ENCODE measurements at regions not wholly inside any gene's neighbourhood (a gene's known extent, or its start where the extent isn't known, plus 50 kb on each side); places are given as distances from the start of the nearest gene placed in this dataset.
A peak's percentile ranks its signal among the peaks of the same experiment; 100 is the strongest.

- TF ChIP-seq EGR1 (IDR thresholded peaks at IDR 0.05; ENCODE audit: low read depth in 2 of 2): no peak
- TF ChIP-seq TAF1 (conservative IDR thresholded peaks at IDR 0.05): no peak
- peak; percentile 79 for TF ChIP-seq CTCF (IDR thresholded peaks at IDR 0.05; ENCODE audit: low read depth, low read length, missing input control)
- no peak for TF ChIP-seq SP1 (IDR thresholded peaks at IDR 0.05)
- TF ChIP-seq YY1 (IDR thresholded peaks at IDR 0.05): no peak
- TF ChIP-seq FOXA1 (IDR thresholded peaks at IDR 0.05): no peak
- TF ChIP-seq REST (IDR thresholded peaks at IDR 0.05): no peak
- no peak for TF ChIP-seq ZBTB33 (IDR thresholded peaks at IDR 0.05)
- peak; percentile 85 to 89 for TF ChIP-seq RAD21 (IDR thresholded peaks at IDR 0.05)
- no peak for TF ChIP-seq HNF4A (conservative IDR thresholded peaks at IDR 0.05)
- TF ChIP-seq HNF4G (IDR thresholded peaks at IDR 0.05): no peak
Measured at GRCh38 chr11:103601225-103601846, 435.1 kb upstream of the DDI1 start.

All from liver (tissue), 3 donors.